Uterus (tissue), 2 donors: ENCODE measurements at regions not wholly inside any gene's neighbourhood (a gene's known extent, or its start where the extent isn't known, plus 50 kb on each side); places are given as distances from the start of the nearest gene placed in this dataset.

Experiments used
- POLR2A ChIP-seq, 2 donors: fragments of 450-650 bp; IDR thresholded peaks; one replicate each; pipeline ENCODE4 v1.6.1; 2016; ENCODE audit warnings: antibody characterized with exemption in 2 of 2, mild to moderate bottlenecking in 1 of 2, moderate library complexity in 1 of 2
- TF ChIP-seq, protein P1 (sequence below), 4 experiments: fragments of 200-600 bp in 2 of 4; fragments of 450-650 bp in 2 of 4; sonication (generic) in 2 of 4; IDR thresholded peaks; one replicate each; pipeline ENCODE4 v1.5.1; 2016 to 2019; ENCODE audit warnings: antibody characterized with exemption in 4 of 4, mild to moderate bottlenecking in 2 of 4, moderate library complexity in 1 of 4

DNA sequence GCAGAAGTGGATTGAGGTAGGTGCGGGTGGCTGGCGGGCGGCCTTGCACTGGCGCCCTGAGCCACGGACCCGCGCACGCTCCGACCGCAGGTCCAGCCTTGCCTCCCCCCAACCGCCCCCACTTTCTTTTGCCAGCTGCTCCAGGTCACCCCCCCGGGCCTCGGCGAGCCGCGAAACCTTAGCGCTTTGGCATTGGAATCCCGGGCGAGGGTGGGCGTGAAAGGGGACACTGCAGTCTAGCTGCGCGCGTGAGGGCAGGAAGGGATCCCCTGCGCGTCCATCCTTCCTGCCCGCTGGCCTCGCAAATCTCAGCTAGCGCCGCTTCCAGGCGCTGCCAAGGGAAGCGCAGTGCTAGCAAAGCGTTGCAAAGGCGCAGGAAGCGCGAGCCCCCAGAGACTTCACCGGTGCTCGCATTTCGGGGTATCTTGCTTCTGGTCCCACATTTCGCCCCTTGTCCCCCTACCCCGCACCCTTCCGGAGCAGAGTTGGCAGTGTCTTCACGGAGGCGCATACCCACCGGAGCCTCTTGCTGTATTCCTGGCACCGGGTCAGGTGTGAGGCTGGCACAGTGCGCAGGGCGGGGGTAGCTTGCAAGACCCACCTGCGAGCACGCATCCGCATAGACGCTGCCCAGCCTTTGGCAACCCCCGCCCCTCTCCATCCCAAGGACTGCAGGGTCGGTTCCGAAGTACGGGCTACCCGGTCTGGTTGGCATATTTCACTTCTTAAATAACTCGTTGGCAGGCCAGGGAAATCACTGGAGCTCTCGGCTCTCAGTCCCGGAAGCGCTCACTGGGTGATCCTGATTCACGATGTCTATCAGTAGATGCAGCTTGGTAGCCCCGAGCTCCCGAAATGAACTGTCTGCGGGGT is 104.4 kb downstream of the UCHL1 start:
- TF ChIP-seq, protein P1, sequence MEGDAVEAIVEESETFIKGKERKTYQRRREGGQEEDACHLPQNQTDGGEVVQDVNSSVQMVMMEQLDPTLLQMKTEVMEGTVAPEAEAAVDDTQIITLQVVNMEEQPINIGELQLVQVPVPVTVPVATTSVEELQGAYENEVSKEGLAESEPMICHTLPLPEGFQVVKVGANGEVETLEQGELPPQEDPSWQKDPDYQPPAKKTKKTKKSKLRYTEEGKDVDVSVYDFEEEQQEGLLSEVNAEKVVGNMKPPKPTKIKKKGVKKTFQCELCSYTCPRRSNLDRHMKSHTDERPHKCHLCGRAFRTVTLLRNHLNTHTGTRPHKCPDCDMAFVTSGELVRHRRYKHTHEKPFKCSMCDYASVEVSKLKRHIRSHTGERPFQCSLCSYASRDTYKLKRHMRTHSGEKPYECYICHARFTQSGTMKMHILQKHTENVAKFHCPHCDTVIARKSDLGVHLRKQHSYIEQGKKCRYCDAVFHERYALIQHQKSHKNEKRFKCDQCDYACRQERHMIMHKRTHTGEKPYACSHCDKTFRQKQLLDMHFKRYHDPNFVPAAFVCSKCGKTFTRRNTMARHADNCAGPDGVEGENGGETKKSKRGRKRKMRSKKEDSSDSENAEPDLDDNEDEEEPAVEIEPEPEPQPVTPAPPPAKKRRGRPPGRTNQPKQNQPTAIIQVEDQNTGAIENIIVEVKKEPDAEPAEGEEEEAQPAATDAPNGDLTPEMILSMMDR (IDR thresholded peaks at IDR 0.05), result no peak
- no peak for TF ChIP-seq POLR2A (IDR thresholded peaks at IDR 0.05)
